ENCODE measurements at regions not wholly inside any gene's neighbourhood (a gene's known extent, or its start where the extent isn't known, plus 50 kb on each side); places are given as distances from the start of the nearest gene placed in this dataset.

DNA sequence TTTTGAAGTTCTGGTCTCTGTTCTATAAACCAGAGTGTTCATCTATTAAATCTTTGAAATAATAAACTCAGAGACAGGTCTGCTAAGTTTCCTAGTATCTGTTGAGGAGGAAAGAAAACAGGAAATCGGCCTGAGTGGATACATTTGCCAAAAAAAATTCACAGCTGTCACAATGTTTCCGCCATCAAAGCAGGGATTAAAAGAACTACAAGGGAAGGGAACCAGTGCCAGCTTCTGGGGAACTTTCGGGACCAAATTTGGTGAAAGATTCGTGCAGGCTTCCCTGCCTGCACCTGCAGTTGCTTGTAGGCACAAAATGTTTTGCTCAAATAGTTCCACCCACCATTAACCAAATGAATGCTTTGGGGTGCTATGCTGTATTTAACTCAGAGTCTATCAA is 267.5 kb downstream of the MSX2 start:
- TF ChIP-seq ZSCAN18 (CRISPR knock-in tag; IDR thresholded peaks at IDR 0.05) (no peak), CTCF (IDR thresholded peaks at IDR 0.05) (no peak), AR (CRISPR knock-in tag; IDR thresholded peaks at IDR 0.05) (no peak), TEAD4 (CRISPR knock-in tag; IDR thresholded peaks at IDR 0.05) (no peak), ZNF396 (CRISPR knock-in tag; IDR thresholded peaks at IDR 0.05; ENCODE audit: borderline replicate concordance) (no peak), NR3C1 (CRISPR knock-in tag; conservative IDR thresholded peaks at IDR 0.05; ENCODE audit: low read depth) (no peak), ATF1 (CRISPR knock-in tag; IDR thresholded peaks at IDR 0.05) (no peak)
- TF ChIP-seq, protein P1, sequence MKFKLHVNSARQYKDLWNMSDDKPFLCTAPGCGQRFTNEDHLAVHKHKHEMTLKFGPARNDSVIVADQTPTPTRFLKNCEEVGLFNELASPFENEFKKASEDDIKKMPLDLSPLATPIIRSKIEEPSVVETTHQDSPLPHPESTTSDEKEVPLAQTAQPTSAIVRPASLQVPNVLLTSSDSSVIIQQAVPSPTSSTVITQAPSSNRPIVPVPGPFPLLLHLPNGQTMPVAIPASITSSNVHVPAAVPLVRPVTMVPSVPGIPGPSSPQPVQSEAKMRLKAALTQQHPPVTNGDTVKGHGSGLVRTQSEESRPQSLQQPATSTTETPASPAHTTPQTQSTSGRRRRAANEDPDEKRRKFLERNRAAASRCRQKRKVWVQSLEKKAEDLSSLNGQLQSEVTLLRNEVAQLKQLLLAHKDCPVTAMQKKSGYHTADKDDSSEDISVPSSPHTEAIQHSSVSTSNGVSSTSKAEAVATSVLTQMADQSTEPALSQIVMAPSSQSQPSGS (CRISPR knock-in tag; IDR thresholded peaks at IDR 0.05; ENCODE audit: borderline replicate concordance, low read depth): no peak
- TF ChIP-seq, protein P2, sequence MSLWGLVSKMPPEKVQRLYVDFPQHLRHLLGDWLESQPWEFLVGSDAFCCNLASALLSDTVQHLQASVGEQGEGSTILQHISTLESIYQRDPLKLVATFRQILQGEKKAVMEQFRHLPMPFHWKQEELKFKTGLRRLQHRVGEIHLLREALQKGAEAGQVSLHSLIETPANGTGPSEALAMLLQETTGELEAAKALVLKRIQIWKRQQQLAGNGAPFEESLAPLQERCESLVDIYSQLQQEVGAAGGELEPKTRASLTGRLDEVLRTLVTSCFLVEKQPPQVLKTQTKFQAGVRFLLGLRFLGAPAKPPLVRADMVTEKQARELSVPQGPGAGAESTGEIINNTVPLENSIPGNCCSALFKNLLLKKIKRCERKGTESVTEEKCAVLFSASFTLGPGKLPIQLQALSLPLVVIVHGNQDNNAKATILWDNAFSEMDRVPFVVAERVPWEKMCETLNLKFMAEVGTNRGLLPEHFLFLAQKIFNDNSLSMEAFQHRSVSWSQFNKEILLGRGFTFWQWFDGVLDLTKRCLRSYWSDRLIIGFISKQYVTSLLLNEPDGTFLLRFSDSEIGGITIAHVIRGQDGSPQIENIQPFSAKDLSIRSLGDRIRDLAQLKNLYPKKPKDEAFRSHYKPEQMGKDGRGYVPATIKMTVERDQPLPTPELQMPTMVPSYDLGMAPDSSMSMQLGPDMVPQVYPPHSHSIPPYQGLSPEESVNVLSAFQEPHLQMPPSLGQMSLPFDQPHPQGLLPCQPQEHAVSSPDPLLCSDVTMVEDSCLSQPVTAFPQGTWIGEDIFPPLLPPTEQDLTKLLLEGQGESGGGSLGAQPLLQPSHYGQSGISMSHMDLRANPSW (CRISPR knock-in tag; conservative IDR thresholded peaks at IDR 0.05; ENCODE audit: low read depth): no peak

All from WTC11 (cell line).